Mucosa of gallbladder (tissue), 1 donor: ENCODE measurements at regions not wholly inside any gene's neighbourhood (a gene's known extent, or its start where the extent isn't known, plus 50 kb on each side); places are given as distances from the start of the nearest gene placed in this dataset.
"Not testable (repeated sequence)": the region's sequence is repeated elsewhere in the genome, so short reads cannot be mapped to it uniquely, and the experiment has no call there.

Experiments used
- DNase-seq: peaks from one replicate; pipeline ENCODE4 v3.0.0-alpha.2; 2020; ENCODE audit warnings: low spot score
- donor health status: DM: no; HTN: no; CAD: no.

GRCh38 chr10:78096486-78096885 lies 62.8 kb downstream of the RPS24 start:
- not testable (repeated sequence) for DNase-seq

DNA sequence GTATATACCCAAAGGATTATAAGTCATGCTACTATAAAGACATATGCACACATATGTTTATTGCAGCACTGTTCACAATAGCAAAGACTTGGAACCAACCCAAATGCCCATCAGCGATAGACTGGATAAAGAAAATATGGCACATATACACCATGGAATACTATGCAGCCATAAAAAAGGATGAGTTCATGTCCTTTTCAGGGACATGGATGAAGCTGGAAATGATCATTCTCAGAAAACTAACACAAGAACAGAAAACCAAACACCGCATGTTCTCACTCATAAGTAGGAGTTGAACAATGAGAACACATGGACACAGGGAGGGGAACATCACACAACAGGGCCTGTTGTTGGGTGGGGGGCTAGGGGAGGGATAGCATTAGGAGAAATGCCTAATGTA lies 68.9 kb downstream of the RPS24 start:
- not testable (repeated sequence) for DNase-seq

DNA sequence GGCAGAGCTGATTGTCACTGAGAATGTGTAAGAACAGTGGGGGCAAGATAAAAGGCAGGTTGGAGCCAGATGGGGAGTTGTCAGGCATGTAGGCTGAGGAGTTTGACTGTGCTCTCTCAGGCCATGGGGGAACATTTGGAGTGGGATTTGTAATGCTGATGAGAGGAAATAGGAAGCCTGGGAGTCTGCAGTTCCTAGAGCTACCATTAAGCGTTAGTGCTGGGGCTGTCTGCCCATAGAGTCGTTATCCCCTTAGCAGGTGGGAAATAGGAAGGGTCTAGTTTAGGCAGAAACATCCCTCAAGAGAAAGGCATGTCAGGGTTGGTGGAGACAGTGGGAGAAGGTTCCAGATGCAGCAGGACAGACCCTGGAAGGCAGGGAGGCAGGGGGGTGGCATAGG lies 75.5 kb downstream of the RPS24 start:
- DNase-seq, result no peak

DNA sequence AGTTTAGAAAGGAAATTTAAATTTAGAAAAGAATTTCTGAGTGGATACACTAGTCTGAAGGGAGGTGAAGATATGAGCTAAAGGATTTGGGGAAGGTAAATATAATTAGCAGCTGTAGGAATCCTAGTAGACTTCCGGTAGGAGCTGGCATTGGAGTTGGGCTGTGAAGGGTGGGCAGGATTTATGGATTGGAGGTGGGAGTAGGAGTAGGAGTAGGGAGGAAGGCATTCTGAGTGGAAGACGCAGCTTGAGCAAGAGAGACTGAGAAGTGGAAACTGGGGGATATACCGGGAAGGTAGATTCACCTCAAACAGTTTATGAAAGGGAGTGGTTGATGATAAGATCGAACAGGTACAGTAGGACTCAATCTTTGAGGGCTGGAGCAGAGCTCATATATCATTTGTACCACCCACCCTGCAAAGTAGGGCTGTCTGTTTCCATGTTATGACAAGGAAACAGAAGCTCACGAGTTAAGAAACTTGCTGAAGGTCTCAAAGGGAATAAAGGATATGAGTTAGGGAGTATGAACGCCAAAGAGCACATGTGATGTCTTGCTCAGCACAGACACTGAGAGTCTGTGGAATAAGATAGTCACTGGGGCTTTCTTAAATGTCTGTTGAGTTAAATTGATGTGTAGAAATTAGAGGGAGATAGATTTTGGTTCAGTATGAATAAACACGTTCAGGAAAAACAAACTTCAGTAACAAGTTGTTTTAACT lies 81.6 kb downstream of the RPS24 start:
- no peak for DNase-seq

DNA sequence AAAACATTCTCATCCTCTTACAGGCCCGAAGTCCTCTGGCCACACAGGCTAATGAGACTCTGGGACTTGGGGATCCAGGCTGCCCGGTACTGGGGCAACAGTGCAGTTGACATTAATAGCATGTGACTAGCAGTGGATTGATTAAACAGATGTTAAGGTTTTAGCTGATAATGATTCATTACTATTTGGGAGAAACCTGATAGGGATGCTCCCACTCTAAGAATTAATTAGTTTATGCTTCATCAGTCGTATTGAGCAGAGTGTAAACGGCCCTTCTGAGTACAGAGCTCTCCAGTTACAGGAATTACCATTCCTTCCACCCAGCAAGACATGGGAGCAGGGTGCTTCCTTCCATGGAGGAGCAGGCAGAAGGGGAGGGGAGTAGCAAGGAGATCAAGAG lies 82.7 kb downstream of the RPS24 start:
- DNase-seq, result no peak

- DNase-seq, result no peak
Measured at GRCh38 chr10:78118591-78118990, 84.9 kb downstream of the RPS24 start.

- no peak for DNase-seq
Measured at GRCh38 chr10:78121801-78122200, 88.1 kb downstream of the RPS24 start.

GRCh38 chr10:78124167-78124566 lies 90.5 kb downstream of the RPS24 start:
- no peak for DNase-seq

DNA sequence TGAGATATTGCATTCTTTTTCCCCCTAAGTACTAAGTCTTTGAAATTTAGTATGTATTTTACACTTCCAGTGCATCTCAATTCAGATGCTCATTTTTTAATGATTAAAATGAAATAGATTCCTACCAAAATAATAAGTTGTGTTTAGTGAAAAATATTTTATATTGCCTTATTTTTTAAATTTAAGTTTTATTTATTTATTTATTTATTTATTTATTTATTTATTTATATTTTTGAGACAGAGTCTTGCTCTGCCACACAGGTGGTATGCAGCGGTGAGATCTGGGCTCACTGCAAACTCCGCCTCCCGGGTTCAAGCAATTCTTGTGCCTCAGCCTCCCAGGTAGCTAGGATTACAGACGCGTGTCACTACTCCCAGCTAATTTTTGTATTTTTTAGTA lies 95.5 kb downstream of the RPS24 start:
- DNase-seq, result no peak

GRCh38 chr10:78130966-78131710 lies 97.5 kb downstream of the RPS24 start:
- no peak for DNase-seq

GRCh38 chr10:78134773-78135306 lies 101.2 kb downstream of the RPS24 start:
- DNase-seq, result no peak

- DNase-seq, result no peak
Measured at GRCh38 chr10:78137147-78137546, 103.5 kb downstream of the RPS24 start.

DNA sequence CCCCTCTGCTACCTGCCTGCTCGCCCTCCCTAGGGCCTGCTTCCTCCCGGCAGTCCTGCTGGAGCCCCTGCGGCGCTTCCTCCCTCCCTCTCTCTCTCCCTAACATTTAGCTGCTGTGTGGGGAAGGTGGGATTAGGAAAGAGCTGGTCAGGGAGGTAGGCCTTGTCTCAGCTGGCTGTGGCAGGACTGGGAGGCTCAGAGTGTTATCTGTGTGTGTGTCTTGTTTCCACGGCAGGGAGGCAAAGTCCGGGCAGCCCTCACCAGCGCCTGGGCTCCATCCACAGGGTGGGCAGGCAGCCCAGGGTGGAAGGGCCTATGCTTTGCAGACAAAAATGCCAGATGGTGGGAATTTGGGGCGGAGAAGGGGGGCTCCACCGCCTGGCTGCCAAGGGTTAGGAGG lies 105.7 kb downstream of the RPS24 start:
- peak; percentile 20 for DNase-seq

DNA sequence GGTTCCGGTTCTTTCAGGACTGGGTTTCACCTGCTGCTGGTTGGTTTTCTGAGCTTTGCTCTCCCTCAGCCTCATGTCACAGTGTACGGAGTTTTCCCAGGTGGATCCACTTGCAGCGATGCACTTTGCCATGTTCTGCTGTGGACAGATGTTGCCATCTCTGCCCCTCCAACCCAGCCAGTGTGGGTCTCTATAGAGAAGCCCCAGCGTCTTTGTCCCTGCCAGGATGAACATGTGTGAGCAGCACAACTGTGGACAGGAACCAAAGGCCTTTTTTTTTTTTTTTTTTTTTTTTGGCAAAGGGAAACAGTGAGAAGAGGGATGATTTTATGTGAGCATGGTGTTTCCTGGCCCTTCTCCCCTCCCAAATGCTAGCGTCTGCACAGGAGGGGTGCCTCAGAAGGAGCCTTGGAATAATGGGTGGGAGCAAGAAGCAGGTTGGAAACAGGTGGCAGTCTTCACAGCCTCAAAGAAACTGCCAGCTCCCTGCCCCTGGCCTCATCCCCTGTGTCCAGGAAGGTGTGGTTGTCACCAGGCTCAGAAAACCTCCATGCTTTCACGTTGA lies 106.5 kb downstream of the RPS24 start:
- DNase-seq, result no peak

- no peak for DNase-seq
Measured at GRCh38 chr10:78143576-78143975, 109.9 kb downstream of the RPS24 start.

GRCh38 chr10:78146200-78146599 lies 112.5 kb downstream of the RPS24 start:
- no peak for DNase-seq

DNA sequence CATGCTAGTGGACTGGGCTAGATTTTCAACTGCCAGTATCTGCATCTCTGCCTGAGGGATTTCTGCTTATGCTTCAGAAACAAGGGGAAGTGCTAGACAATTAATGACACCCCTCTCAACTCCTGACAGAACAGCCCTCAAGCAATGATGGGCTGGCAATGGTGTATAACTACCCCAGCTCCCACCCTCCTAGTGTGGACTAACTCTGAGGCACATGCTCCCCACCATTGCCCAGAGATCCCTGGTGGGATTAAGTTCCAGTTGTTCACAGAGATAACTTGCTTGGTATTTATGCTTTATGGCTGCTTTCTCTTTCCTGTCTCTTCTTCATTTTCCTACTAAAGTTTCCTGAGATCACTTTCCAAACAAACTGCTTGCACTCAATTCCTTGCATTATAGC lies 113.5 kb downstream of the RPS24 start:
- no peak for DNase-seq

- no peak for DNase-seq
Measured at GRCh38 chr10:78148216-78148960, 114.7 kb downstream of the RPS24 start.

DNA sequence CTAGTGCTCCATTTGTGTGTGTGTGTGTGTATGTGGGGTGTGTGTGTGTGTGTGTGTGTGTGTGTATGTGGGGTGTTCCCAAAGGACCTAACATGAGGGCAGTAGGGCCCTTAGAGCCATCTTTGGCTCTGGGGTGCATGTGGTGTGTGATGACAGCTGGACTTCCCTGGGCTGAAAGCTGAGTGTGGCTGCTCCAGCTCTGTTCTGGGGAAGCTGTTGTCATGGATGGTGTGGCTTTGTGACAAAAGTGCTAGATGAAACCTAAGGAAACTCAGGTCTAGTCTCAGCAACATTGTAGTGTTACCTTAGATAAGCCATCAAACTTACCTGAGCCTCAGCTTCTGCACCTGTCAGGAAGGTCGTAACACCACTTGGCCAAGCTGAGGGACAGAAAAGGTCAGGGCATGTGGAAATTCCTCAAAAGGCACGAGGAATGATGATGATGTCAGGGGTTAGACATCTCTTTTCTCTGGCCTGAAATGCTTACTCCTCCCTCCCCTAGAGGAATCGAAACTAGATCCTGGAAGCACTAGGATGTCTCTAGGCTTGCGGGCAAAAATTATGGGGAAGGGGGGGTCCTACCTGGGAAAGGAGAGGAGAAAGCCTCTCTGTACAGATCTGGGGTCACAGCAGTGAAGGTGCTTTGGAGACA lies 115.4 kb downstream of the RPS24 start:
- DNase-seq, result no peak

DNA sequence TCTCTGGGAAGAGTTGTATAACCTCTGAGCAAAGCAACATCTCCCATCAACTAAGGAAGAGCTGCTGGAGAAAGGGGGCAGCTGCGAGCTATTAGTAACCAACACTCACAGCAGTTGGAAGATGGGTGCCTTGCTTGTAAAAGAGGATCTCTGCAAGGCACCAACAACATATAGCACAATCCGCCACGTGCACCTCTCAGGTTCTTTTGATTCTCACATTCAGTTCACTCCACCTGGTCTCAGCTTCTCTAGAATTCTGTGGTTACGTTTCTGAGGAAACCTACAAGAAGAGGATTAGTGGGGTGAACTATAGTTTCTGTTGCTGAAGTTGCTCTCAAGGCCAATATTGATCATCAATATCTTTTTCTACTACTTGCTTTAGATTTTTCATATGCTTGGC lies 117.1 kb downstream of the RPS24 start:
- DNase-seq, result no peak

DNA sequence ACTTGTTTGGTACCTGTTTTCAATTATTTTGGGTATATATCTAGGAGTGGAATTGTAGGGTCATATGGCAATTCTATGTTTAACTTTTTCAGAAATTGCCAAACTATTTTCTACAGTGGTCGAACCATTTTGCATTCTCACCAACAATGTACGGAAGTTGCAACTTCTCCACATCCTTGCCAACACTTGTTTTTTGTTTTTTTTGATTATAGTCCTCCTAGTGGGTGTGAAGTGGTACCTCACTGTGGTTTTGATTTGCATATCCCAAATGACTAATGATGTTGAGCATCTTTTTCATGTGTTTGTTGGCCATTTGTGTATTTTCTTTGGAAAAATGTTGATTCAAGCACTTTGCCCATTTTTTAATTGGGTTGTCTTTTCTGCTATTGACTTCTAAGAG lies 122.1 kb downstream of the RPS24 start:
- no peak for DNase-seq

DNA sequence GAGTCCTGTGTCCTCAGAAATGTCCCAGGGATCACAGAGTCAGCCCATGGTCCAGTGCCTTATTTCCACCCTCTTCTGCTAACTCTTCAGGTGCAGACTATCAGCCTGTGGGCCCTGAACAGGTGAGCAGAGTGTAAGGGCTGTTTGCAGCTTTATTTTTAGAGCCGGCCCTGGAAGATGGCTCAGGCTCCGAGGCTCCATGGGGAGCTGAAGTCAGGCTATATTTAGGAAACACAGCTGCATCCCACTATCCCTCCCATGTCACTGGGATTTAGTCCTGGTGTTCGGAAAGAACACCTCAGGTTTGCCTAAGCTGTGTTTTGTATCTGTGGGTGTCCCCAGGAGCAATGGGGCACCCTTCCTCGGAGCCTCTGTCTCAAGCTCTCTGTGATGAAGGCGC lies 126.9 kb downstream of the RPS24 start:
- DNase-seq, result no peak
